A549 (cell line): ENCODE measurements at regions not wholly inside any gene's neighbourhood (a gene's known extent, or its start where the extent isn't known, plus 50 kb on each side); places are given as distances from the start of the nearest gene placed in this dataset.

ENCODE experiments used
- ATAC-seq, 2 experiments: fragments of 200-7000 bp in 1 of 2; fragments of >200 bp in 1 of 2; cut with Nextera tagmentation in 1 of 2; cut with Tn5 transposase in 1 of 2; 3 replicates each; pipeline versions ENCODE4 v1.8.0 to v1.9.1; 2018 to 2020; ENCODE audit warnings: mild to moderate bottlenecking in 1 of 2, moderate library complexity in 1 of 2
- CTCF ChIA-PET: fragments of 300-600 bp; sonication (Branson Sonifier 250); formaldehyde crosslinking; extraction: SDS; loops from one replicate; lab custom pipeline; 2021; ENCODE audit warnings: antibody characterized with exemption, inconsistent platforms; lab: Yijun Ruan, JAX
- POLR2A ChIA-PET: fragments of 350-600 bp; formaldehyde crosslinking; extraction: SDS; loops from one replicate; lab custom pipeline; 2021; ENCODE audit warnings: antibody characterized with exemption, inconsistent platforms; lab: Yijun Ruan, JAX
- DNase-seq, 2 experiments: peaks; one replicate each; pipeline versions ENCODE4 v3.0.0 to v3.0.0-alpha.2; 2011 to 2016; ENCODE audit warnings: low read depth in 1 of 2, low spot score in 1 of 2
- FAIRE-seq: peaks from 2 replicates; lab custom pipeline; 2011; peaks lifted over from hg19 to GRCh38; lab: Jason Lieb, UNC
- H3K27ac ChIP-seq, 2 experiments: fragments of >200 bp; sonication (Bioruptor Twin); formaldehyde crosslinking; 3 replicates each; pipeline ENCODE4 v1.5.1; 2016 to 2017
- H3K4me1 ChIP-seq: fragments of >200 bp; sonication (Bioruptor Twin); formaldehyde crosslinking; 3 replicates; pipeline ENCODE4 v1.6.1; 2016
- H3K4me2 ChIP-seq: fragments of >200 bp; sonication (Bioruptor Twin); formaldehyde crosslinking; 3 replicates; pipeline ENCODE4 v1.6.1; 2016
- H3K4me3 ChIP-seq: fragments of >200 bp; sonication (Bioruptor Twin); formaldehyde crosslinking; 3 replicates; pipeline ENCODE4 v1.5.1; 2016
- H3K9me3 ChIP-seq: fragments of >200 bp; sonication (Bioruptor Twin); formaldehyde crosslinking; 3 replicates; pipeline ENCODE4 v1.6.1; 2016
- ATOH8 ChIP-seq: fragments of 250-450 bp; sonication (Bioruptor Pico); IDR thresholded peaks from 2 replicates; pipeline ENCODE4 v1.5.0; 2020; ENCODE audit warnings: low read depth, mild to moderate bottlenecking, moderate library complexity
- BHLHE40 ChIP-seq: IDR thresholded peaks from 2 replicates; pipeline ENCODE4 v1.6.1; 2012; ENCODE audit warnings: low read depth, low read length, inconsistent platforms
- CBX2 ChIP-seq: fragments of 200-600 bp; sonication (generic); IDR thresholded peaks from 2 replicates; pipeline ENCODE4 v1.6.1; 2016; ENCODE audit warnings: low read depth, mild to moderate bottlenecking, borderline replicate concordance
- CHD4 ChIP-seq: fragments of 200-600 bp; sonication (generic); IDR thresholded peaks from 2 replicates; pipeline ENCODE4 v1.6.1; 2016; ENCODE audit warnings: antibody characterized with exemption, mild to moderate bottlenecking, borderline replicate concordance
- CTCF ChIP-seq: fragments of >200 bp; sonication (Bioruptor Twin); formaldehyde crosslinking; IDR thresholded peaks from 3 replicates; pipeline ENCODE4 v1.5.1; 2016
- E2F6 ChIP-seq: IDR thresholded peaks from 2 replicates; pipeline ENCODE4 v1.6.1; 2012; ENCODE audit warnings: low read depth, borderline replicate concordance
- EHMT2 ChIP-seq: fragments of 200-600 bp; sonication (generic); IDR thresholded peaks from 2 replicates; pipeline ENCODE4 v1.6.1; 2016; ENCODE audit warnings: antibody characterized with exemption, low read depth, mild to moderate bottlenecking, moderate library complexity
- ELK1 ChIP-seq: fragments of 150-350 bp; IDR thresholded peaks from 2 replicates; pipeline ENCODE4 v1.6.1; 2014; ENCODE audit warnings: low read depth, mild to moderate bottlenecking, low read length
- FOSB ChIP-seq: fragments of 250-450 bp; sonication (Bioruptor Pico); IDR thresholded peaks from 2 replicates; pipeline ENCODE4 v1.5.0; 2020; ENCODE audit warnings: mild to moderate bottlenecking, moderate library complexity
- GATA3 ChIP-seq: IDR thresholded peaks from 2 replicates; pipeline ENCODE4 v1.6.1; 2012; ENCODE audit warnings: borderline replicate concordance
- HDAC2 ChIP-seq: fragments of 200-600 bp; sonication (generic); IDR thresholded peaks from 2 replicates; pipeline ENCODE4 v1.6.1; 2016
- HES2 ChIP-seq: fragments of >200 bp; sonication (Bioruptor Twin); formaldehyde crosslinking; IDR thresholded peaks from 2 replicates; pipeline ENCODE4 v1.6.1; 2016
- HEYL ChIP-seq: fragments of 250-450 bp; sonication (Bioruptor Pico); IDR thresholded peaks from 2 replicates; pipeline ENCODE4 v1.8.0; 2021; ENCODE audit warnings: mild to moderate bottlenecking, moderate library complexity
- HOXA7 ChIP-seq: fragments of 250-450 bp; sonication (Bioruptor Pico); IDR thresholded peaks from 2 replicates; pipeline ENCODE4 v1.5.0; 2020; ENCODE audit warnings: mild to moderate bottlenecking, moderate library complexity
- HOXB13 ChIP-seq: fragments of 250-450 bp; sonication (Bioruptor Pico); IDR thresholded peaks from 2 replicates; pipeline ENCODE4 v1.5.0; 2020; ENCODE audit warnings: low read depth, mild to moderate bottlenecking, moderate library complexity
- JUN ChIP-seq, 2 experiments: fragments of >200 bp; sonication (Bioruptor Twin); formaldehyde crosslinking; IDR thresholded peaks; 2 replicates in 1 of 2; 3 replicates in 1 of 2; pipeline ENCODE4 v1.6.1; 2016 to 2017
- JUNB ChIP-seq: fragments of >200 bp; sonication (Bioruptor Twin); formaldehyde crosslinking; IDR thresholded peaks from 2 replicates; pipeline ENCODE4 v1.6.1; 2016
- MAFK ChIP-seq: fragments of 450-650 bp; IDR thresholded peaks from 2 replicates; pipeline ENCODE4 v1.6.1; 2014; ENCODE audit not compliant: partially characterized antibody
- MAX ChIP-seq: IDR thresholded peaks from 2 replicates; pipeline ENCODE4 v1.6.1; 2012
- MYC ChIP-seq: IDR thresholded peaks from 2 replicates; pipeline ENCODE4 v1.6.1; 2012; ENCODE audit warnings: mild to moderate bottlenecking, inconsistent platforms, low read length, improper control_type of control experiment, borderline replicate concordance
- NFE2L2 ChIP-seq: fragments of 150-350 bp; conservative IDR thresholded peaks from 2 replicates; pipeline ENCODE4 v1.6.1; 2014; ENCODE audit warnings: low read length
- PBX3 ChIP-seq: IDR thresholded peaks from 2 replicates; pipeline ENCODE4 v1.6.1; 2012
- PHF8 ChIP-seq: fragments of 200-600 bp; sonication (generic); IDR thresholded peaks from 2 replicates; pipeline ENCODE4 v1.6.1; 2016; ENCODE audit warnings: low read depth, mild to moderate bottlenecking, antibody characterized with exemption, moderate library complexity, borderline replicate concordance
- POLR2A ChIP-seq: IDR thresholded peaks from 2 replicates; pipeline ENCODE4 v1.6.1; 2012; ENCODE audit warnings: mild to moderate bottlenecking, low read length
- RARB ChIP-seq: fragments of 250-450 bp; sonication (Bioruptor Pico); IDR thresholded peaks from 2 replicates; pipeline ENCODE4 v1.8.0; 2021; ENCODE audit warnings: mild to moderate bottlenecking, moderate library complexity
- RCOR1 ChIP-seq: fragments of 150-350 bp; IDR thresholded peaks from 2 replicates; pipeline ENCODE4 v1.6.1; 2014; ENCODE audit warnings: antibody characterized with exemption, low read length, low read depth
- RFX5 ChIP-seq: fragments of 450-650 bp; IDR thresholded peaks from 2 replicates; pipeline ENCODE4 v1.7.1; 2014; ENCODE audit warnings: antibody characterized with exemption, mild to moderate bottlenecking, moderate library complexity
- RNF2 ChIP-seq: fragments of 200-600 bp; sonication (generic); IDR thresholded peaks from 2 replicates; pipeline ENCODE4 v1.6.1; 2016; ENCODE audit warnings: low read depth, mild to moderate bottlenecking, antibody characterized with exemption, moderate library complexity, borderline replicate concordance
- SREBF2 ChIP-seq: fragments of 450-650 bp; IDR thresholded peaks from 2 replicates; pipeline ENCODE4 v1.6.1; 2014; ENCODE audit warnings: mild to moderate bottlenecking, moderate library complexity
- ZFP36 ChIP-seq: fragments of 450-650 bp; IDR thresholded peaks from 2 replicates; pipeline ENCODE4 v1.6.1; 2014; ENCODE audit warnings: borderline replicate concordance; ENCODE audit not compliant: partially characterized antibody
- ZNF302 ChIP-seq: fragments of 250-450 bp; sonication (Bioruptor Pico); IDR thresholded peaks from 2 replicates; pipeline ENCODE4 v1.9.0; 2021; ENCODE audit warnings: inconsistent platforms, mild to moderate bottlenecking, moderate library complexity
- WGBS: methylation state at CpG from one replicate; pipeline ENCODE4 v1.1.6; 2017; ENCODE audit errors: missing lambda C conversion rate; 5-methylcytosine and 5-hydroxymethylcytosine counted together

GRCh38 chr6:163952005-163952404, 537.5 kb downstream of the QKI start:
- TF ChIP-seq JUNB, result no peak
- no peak for TF ChIP-seq POLR2A
- TF ChIP-seq BHLHE40, result no peak
- TF ChIP-seq HEYL, result no peak
- no peak for TF ChIP-seq JUN (IDR thresholded peaks at IDR 0.05)
- no peak for TF ChIP-seq HES2
- TF ChIP-seq RARB, result no peak
- no peak for TF ChIP-seq EHMT2
- TF ChIP-seq PBX3, result no peak
- no peak for TF ChIP-seq ELK1
- no peak for TF ChIP-seq GATA3
- no peak for TF ChIP-seq MAFK
- no peak for TF ChIP-seq FOSB (CRISPR knock-in tag)
- TF ChIP-seq HDAC2, result no peak
- TF ChIP-seq HOXB13, result no peak
- no peak for TF ChIP-seq NFE2L2
- no peak for TF ChIP-seq RCOR1
- TF ChIP-seq E2F6, result no peak
- no peak for TF ChIP-seq CTCF
- H3K4me3 ChIP-seq, result no peak overlapping the region
- H3K27ac ChIP-seq, result no peak overlapping the region
- no peak for DNase-seq
- CTCF ChIA-PET, result no interaction called here
- no peaks in the 10 kb centered on the region for H3K9me3 ChIP-seq
- 67% methylated on average over 3 of the region's 6 CpGs for WGBS
- no peak for ATAC-seq
- no peak for FAIRE-seq
- no peaks in the 10 kb centered on the region for H3K4me1 ChIP-seq
- no peak overlapping the region for H3K4me2 ChIP-seq
- POLR2A ChIA-PET, result no interaction called here

GRCh38 chr6:163951326-163951725, 536.8 kb downstream of the QKI start:
- no peaks in the 10 kb centered on the region for H3K4me1 ChIP-seq
- ATAC-seq, result no peak
- no peaks in the 10 kb centered on the region for H3K9me3 ChIP-seq
- POLR2A ChIA-PET, result no interaction called here
- 80% methylated on average over 5 of the region's 5 CpGs for WGBS
- H3K27ac ChIP-seq, result no peak overlapping the region
- H3K4me3 ChIP-seq, result no peak overlapping the region
- FAIRE-seq, result no peak
- CTCF ChIA-PET, result no interaction called here
- DNase-seq, result no peak
- TF ChIP-seq SREBF2 (no peak), HEYL (no peak), RFX5 (no peak), ZNF302 (no peak), MAFK (no peak), PHF8 (no peak), HOXA7 (CRISPR knock-in tag) (no peak), MYC (no peak), GATA3 (no peak), EHMT2 (no peak), CHD4 (no peak), CBX2 (no peak), RCOR1 (no peak), RNF2 (no peak), ZFP36 (no peak), ATOH8 (CRISPR knock-in tag) (no peak), MAX (no peak)
- no peak overlapping the region for H3K4me2 ChIP-seq
